Fibroblast of gingiva (primary cell): ENCODE measurements at regions not wholly inside any gene's neighbourhood (a gene's known extent, or its start where the extent isn't known, plus 50 kb on each side); places are given as distances from the start of the nearest gene placed in this dataset.
A peak's percentile ranks its signal among the peaks of the same experiment; 100 is the strongest.
"Not testable (repeated sequence)": the region's sequence is repeated elsewhere in the genome, so short reads cannot be mapped to it uniquely, and the experiment has no call there.

Experiments
- DNase-seq: peaks from one replicate; pipeline ENCODE4 v3.0.0-alpha.2; 2011; ENCODE audit warnings: low read depth

GRCh38 chr2:7641272-7641671 is 724.1 kb downstream of the RNF144A start:
- DNase-seq = not testable (repeated sequence)

GRCh38 chr2:7646024-7646423 is 728.8 kb downstream of the RNF144A start:
- DNase-seq = no peak

- DNase-seq = no peak
Measured at GRCh38 chr2:7646661-7647060, 729.4 kb downstream of the RNF144A start.

- no peak for DNase-seq
Measured at GRCh38 chr2:7648221-7648795, 731.1 kb downstream of the RNF144A start.

- no peak for DNase-seq
Measured at GRCh38 chr2:7649461-7650228, 732.4 kb downstream of the RNF144A start.

GRCh38 chr2:7653617-7654016 is 736.4 kb downstream of the RNF144A start:
- DNase-seq = no peak

- no peak for DNase-seq
Measured at GRCh38 chr2:7655629-7656028, 738.4 kb downstream of the RNF144A start.

- DNase-seq = not testable (repeated sequence)
Measured at GRCh38 chr2:7657526-7657925, 740.3 kb downstream of the RNF144A start.

- no peak for DNase-seq
Measured at GRCh38 chr2:7658486-7658885, 741.3 kb downstream of the RNF144A start.

- DNase-seq = no peak
Measured at GRCh38 chr2:7660816-7661215, 743.6 kb downstream of the RNF144A start.

- DNase-seq = no peak
Measured at GRCh38 chr2:7661502-7661901, 744.3 kb downstream of the RNF144A start.

- DNase-seq = no peak
Measured at GRCh38 chr2:7665880-7666279, 748.7 kb downstream of the RNF144A start.

GRCh38 chr2:7666596-7667259 is 749.5 kb downstream of the RNF144A start:
- DNase-seq = no peak

GRCh38 chr2:7667260-7667757 is 750.1 kb downstream of the RNF144A start:
- no peak for DNase-seq

- DNase-seq = no peak
Measured at GRCh38 chr2:7670905-7671641, 753.9 kb downstream of the RNF144A start.

GRCh38 chr2:7672027-7672684 is 754.9 kb downstream of the RNF144A start:
- peak; percentile 8 for DNase-seq

- DNase-seq = no peak
Measured at GRCh38 chr2:7672685-7673071, 755.5 kb downstream of the RNF144A start.

GRCh38 chr2:7673101-7673500 is 755.9 kb downstream of the RNF144A start:
- DNase-seq = no peak

GRCh38 chr2:7673853-7674252 is 756.6 kb downstream of the RNF144A start:
- no peak for DNase-seq

GRCh38 chr2:7674606-7675005 is 757.4 kb downstream of the RNF144A start:
- DNase-seq = no peak

GRCh38 chr2:7676714-7677113 is 759.5 kb downstream of the RNF144A start:
- no peak for DNase-seq
